B cell (primary cell): ENCODE measurements at regions not wholly inside any gene's neighbourhood (a gene's known extent, or its start where the extent isn't known, plus 50 kb on each side); places are given as distances from the start of the nearest gene placed in this dataset.

Experiments used
- CTCF ChIP-seq: fragments of 200-600 bp; IDR thresholded peaks from one replicate; pipeline ENCODE4 v1.8.0; 2022; ENCODE audit warnings: antibody characterized with exemption, mild to moderate bottlenecking
- EZH2 ChIP-seq: IDR thresholded peaks from 2 replicates; pipeline ENCODE4 v1.6.1; 2012; ENCODE audit warnings: borderline replicate concordance, low read depth, mild to moderate bottlenecking, moderate library complexity, low read length; ENCODE audit not compliant: insufficient read depth, poor library complexity, severe bottlenecking

GRCh38 chr11:111155021-111155420, 90.5 kb upstream of the POU2AF2 start:
- TF ChIP-seq CTCF (no peak), EZH2 (no peak)
